PFSK-1 (cell line): ENCODE measurements at regions not wholly inside any gene's neighbourhood (a gene's known extent, or its start where the extent isn't known, plus 50 kb on each side); places are given as distances from the start of the nearest gene placed in this dataset.

ENCODE experiments used
- FOXP2 ChIP-seq: optimal IDR thresholded peaks from 2 replicates; pipeline ENCODE3; 2011; ENCODE audit warnings: borderline replicate concordance, control low read depth, inconsistent platforms; ENCODE audit not compliant: insufficient read depth; ENCODE audit errors: extremely low read length, extremely low read depth
- POLR2AphosphoS5 ChIP-seq: IDR thresholded peaks from 2 replicates; pipeline ENCODE4 v1.6.1; 2012; ENCODE audit warnings: low read depth, mild to moderate bottlenecking, control low read depth, low read length, moderate library complexity
- REST ChIP-seq, 2 experiments: IDR thresholded peaks; 2 replicates each; pipeline versions ENCODE4 v1.6.1 to v1.8.0; 2011 to 2012; ENCODE audit warnings: low read depth in 2 of 2, low read length in 2 of 2, control low read depth in 1 of 2, inconsistent platforms in 1 of 2, mild to moderate bottlenecking in 1 of 2, moderate library complexity in 1 of 2; ENCODE audit not compliant: insufficient read depth in 1 of 2
- SIN3A ChIP-seq: IDR thresholded peaks from 2 replicates; pipeline ENCODE4 v1.6.1; 2012; ENCODE audit warnings: mild to moderate bottlenecking, low read length, moderate library complexity, borderline replicate concordance; ENCODE audit not compliant: insufficient read depth
- TAF1 ChIP-seq: IDR thresholded peaks from 2 replicates; pipeline ENCODE4 v1.6.1; 2012; ENCODE audit warnings: low read length, control low read depth, borderline replicate concordance; ENCODE audit not compliant: insufficient read depth

- TF ChIP-seq SIN3A, result no peak
- TF ChIP-seq FOXP2, result no peak
- no peak for TF ChIP-seq POLR2AphosphoS5
- no peak for TF ChIP-seq REST (IDR thresholded peaks at IDR 0.05; ENCODE audit: insufficient read depth in 1 of 2, low read depth in 2 of 2, low read length in 2 of 2)
- no peak for TF ChIP-seq TAF1
Observed at GRCh38 chr18:42508683-42509296, 553.8 kb downstream of the PIK3C3 start.

GRCh38 chr18:42509750-42510415 lies 554.8 kb downstream of the PIK3C3 start:
- no peak for TF ChIP-seq REST (IDR thresholded peaks at IDR 0.05; ENCODE audit: insufficient read depth in 1 of 2, low read depth in 2 of 2, low read length in 2 of 2)

- TF ChIP-seq REST (IDR thresholded peaks at IDR 0.05; ENCODE audit: insufficient read depth in 1 of 2, low read depth in 2 of 2, low read length in 2 of 2) (no peak), SIN3A (no peak), POLR2AphosphoS5 (no peak), TAF1 (no peak), FOXP2 (no peak)
Observed at GRCh38 chr18:42510540-42510939, 555.5 kb downstream of the PIK3C3 start.

GRCh38 chr18:42513441-42513840 lies 558.4 kb downstream of the PIK3C3 start:
- TF ChIP-seq FOXP2 (no peak), REST (IDR thresholded peaks at IDR 0.05; ENCODE audit: insufficient read depth in 1 of 2, low read depth in 2 of 2, low read length in 2 of 2) (no peak), SIN3A (no peak), TAF1 (no peak), POLR2AphosphoS5 (no peak)

- TF ChIP-seq TAF1, result no peak
- TF ChIP-seq REST (IDR thresholded peaks at IDR 0.05; ENCODE audit: insufficient read depth in 1 of 2, low read depth in 2 of 2, low read length in 2 of 2), result no peak
- no peak for TF ChIP-seq FOXP2
- TF ChIP-seq SIN3A, result no peak
- no peak for TF ChIP-seq POLR2AphosphoS5
Observed at GRCh38 chr18:42514512-42514911, 559.5 kb downstream of the PIK3C3 start.
